HG02763 (cell line): ENCODE measurements at regions not wholly inside any gene's neighbourhood (a gene's known extent, or its start where the extent isn't known, plus 50 kb on each side); places are given as distances from the start of the nearest gene placed in this dataset.
"Not testable (repeated sequence)": the region's sequence is repeated elsewhere in the genome, so short reads cannot be mapped to it uniquely, and the experiment has no call there.

ENCODE experiments used
- ATAC-seq: cut with Tn5 transposase; IDR thresholded peaks from one replicate; pipeline ENCODE4 v1.9.1; 2021; ENCODE audit warnings: mild to moderate bottlenecking, moderate library complexity; ENCODE audit not compliant: unreplicated experiment

- ATAC-seq, result no peak
Observed at GRCh38 chr5:101102506-101102905, 199.4 kb upstream of the ST8SIA4 start.

GRCh38 chr5:101091902-101092301, 188.8 kb upstream of the ST8SIA4 start:
- no peak for ATAC-seq

- no peak for ATAC-seq
Observed at GRCh38 chr5:101084353-101084752, 181.3 kb upstream of the ST8SIA4 start.

GRCh38 chr5:101080462-101081240, 177.6 kb upstream of the ST8SIA4 start:
- ATAC-seq, result no peak

DNA sequence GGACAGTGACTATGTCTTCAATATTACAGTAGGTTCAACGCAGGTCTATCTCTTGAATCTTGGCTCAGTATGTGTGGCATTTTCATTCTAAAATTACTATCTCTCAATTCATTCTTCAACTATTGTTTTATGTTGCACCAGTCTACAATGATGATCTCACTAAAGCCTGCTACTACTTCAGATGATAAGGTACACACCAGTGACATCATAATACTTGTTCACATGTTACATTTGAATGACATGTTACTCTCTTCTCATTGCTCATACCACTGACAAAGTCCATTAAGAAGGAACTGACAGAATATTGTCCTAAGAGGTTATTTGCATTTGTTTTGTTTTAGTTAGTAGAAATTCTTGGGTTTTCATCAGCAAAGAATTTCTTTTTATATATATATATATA, 165.2 kb upstream of the ST8SIA4 start:
- ATAC-seq, result no peak

GRCh38 chr5:101067429-101067828, 164.3 kb upstream of the ST8SIA4 start:
- ATAC-seq, result no peak

DNA sequence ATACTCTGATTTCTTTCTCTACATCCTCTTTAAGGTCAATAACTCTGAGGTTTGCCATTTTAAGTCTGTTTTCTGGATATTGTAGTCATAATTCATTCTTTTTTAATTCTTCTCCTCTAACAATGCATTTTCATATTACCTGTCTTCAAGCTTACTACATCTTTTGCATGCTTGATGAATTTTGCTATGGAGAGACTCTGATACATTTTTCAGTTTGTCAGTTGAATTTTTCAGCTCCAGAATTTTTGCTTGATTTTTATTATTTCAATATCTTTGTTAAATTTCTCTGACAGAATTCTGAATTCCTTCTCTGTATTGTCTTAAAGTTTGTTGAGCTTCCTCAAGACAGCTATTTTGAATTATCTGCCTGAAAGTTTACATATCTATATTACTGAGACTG, 159.8 kb upstream of the ST8SIA4 start:
- no peak for ATAC-seq

DNA sequence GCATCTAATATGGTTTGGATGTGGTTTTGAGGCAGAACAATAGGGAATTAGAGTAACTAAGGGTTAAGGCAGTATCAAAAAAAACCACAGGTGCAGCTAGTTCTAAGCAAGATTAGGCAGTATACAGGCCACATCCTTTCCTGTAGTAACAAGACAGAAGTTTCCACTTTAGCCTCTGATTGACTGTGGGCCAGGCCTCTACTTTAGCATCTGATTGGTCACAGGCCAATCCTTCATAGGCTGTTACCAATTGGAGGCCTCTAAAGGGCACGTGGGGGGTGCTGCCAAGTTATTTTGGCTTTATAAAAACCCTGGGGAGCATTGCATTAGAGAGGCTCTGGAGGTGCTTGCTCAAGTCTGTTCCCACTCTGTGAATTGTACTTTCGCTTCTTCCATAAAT, 144.1 kb upstream of the ST8SIA4 start:
- ATAC-seq, result peak; percentile 66

- ATAC-seq, result no peak
Observed at GRCh38 chr5:101045689-101046088, 142.6 kb upstream of the ST8SIA4 start.

- not testable (repeated sequence) for ATAC-seq
Observed at GRCh38 chr5:101040002-101040401, 136.9 kb upstream of the ST8SIA4 start.

- ATAC-seq, result no peak
Observed at GRCh38 chr5:101036778-101037177, 133.7 kb upstream of the ST8SIA4 start.

DNA sequence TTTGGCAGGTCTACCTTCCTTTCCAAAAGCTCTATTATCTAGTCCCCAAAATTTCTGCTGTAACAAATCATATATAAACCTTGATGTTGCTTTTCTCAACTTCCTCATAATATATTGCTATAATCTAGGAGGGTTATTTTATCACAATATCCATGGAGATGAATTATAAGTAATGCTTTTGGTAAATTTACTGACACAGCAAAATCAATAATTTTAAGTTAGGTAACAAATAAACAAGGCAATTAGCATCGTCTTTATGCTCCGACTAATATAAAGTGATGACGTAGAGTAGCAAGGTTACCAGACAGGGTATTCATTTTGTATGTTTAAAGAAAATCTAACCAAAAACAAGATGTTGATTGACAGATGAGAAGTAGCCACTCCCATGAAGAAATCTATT, 132.3 kb upstream of the ST8SIA4 start:
- no peak for ATAC-seq

GRCh38 chr5:101024299-101024698, 121.2 kb upstream of the ST8SIA4 start:
- no peak for ATAC-seq

DNA sequence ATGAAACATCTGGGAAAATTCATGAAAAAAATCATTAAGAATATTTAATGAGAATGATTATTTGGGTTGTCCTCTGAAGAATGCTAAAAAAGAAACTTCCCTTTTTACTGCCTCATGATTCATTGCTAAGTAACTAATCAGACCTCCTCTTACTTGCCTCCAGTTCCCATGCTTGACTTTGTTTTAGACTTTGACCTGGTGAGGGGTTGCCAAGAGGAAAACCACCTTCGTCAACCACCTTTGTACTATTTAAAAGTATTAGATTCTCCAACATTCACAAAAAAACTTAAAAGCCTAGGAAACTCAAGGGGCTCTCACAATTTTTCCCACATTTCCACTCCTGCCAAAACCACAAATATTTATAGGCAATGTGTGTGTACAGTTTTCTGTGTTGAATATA, 115.2 kb upstream of the ST8SIA4 start:
- no peak for ATAC-seq

DNA sequence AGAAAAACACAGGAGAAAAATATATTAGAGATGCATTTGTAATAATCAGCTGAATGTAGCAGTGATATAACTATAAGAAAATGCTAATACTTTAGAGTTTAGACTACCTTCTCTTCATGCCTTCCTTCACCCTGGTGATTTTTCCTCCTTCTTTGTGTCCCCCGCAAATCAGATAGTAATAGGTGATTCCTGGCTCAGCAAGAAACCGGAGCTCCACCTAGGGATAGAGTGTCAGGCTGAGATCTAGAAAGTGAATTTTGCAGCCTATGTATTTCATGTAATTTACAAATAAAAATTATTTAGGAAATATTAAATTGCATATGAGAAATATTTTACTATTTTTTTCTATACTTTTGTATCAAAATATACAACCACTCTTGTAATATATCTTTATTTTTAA, 109.8 kb upstream of the ST8SIA4 start:
- no peak for ATAC-seq

GRCh38 chr5:101009758-101010519, 106.9 kb upstream of the ST8SIA4 start:
- ATAC-seq, result peak; percentile 92

DNA sequence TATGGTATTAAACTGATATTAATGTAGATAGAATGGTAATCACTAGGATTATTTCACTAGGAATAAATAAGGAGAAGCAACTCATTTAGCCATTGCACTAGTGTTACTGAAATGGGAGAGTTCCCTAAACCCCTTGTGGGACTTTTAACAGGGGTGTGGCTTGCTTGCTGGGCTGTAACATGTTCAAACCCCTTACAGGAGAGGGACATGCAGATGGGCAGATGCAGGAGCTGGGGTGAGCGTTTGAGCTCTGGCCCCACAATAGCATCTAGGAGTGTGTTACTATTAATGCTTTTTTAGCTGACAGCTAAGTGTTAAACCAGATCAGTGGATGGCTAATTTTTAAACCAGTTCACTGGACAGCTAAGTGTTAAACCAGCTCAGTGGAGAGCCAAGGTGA, 89.3 kb upstream of the ST8SIA4 start:
- ATAC-seq, result no peak

- ATAC-seq, result not testable (repeated sequence)
Observed at GRCh38 chr5:100983601-100984000, 80.5 kb upstream of the ST8SIA4 start.

GRCh38 chr5:100974082-100974481, 71.0 kb upstream of the ST8SIA4 start:
- no peak for ATAC-seq

DNA sequence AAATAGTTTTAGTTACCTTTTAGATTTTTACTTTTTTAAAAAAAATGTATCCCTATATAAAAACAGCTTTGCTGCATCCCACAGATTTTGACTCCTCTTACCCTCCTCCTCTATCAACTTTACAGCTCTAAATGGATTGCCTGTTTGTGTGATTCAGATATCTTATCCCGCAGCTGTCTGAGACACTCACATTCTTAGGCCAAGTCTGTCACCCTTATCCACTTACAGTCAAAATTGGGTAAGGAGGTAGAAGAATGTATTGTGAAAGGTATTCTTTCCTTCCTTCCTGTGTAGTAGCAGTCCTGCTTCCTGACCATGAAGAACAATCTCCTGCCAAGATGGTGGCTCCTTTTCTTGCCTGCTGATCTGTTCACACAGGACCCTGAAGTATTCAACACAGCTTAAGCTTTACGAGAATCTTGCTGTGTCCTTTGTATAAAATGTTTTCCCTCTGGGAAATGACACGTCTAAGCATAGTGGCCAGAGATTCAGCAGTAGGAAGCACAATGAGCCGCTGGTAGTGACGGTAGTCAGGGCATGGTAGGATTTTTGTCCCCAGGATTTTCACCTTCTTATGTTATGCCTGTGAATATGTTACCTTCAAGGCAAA, 67.7 kb upstream of the ST8SIA4 start:
- ATAC-seq, result no peak

DNA sequence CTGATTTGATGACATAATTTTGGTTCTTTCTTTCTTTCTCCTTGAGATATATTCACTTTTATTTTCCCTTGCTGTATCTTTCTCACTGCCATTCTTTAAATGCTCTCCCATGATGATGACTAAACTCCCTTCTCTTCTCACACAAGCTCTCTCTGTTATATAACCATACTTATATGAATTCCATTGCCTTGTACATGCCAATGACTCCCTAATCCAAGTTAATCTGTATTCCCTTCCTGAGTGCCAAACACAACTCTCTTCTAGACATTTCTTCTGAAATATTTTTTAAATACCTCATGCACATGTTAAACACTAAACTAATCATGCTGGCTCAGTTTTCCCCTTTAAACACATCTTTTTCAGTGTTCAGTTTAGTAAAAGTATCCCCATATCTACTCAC, 62.2 kb upstream of the ST8SIA4 start:
- no peak for ATAC-seq
